ENCODE measurements at regions not wholly inside any gene's neighbourhood (a gene's known extent, or its start where the extent isn't known, plus 50 kb on each side); places are given as distances from the start of the nearest gene placed in this dataset.
"Not testable (repeated sequence)": the region's sequence is repeated elsewhere in the genome, so short reads cannot be mapped to it uniquely, and the experiment has no call there.

- H3K4me1 ChIP-seq (ENCODE audit: control insufficient read depth, insufficient read depth, low read length) = no peaks in the 10 kb centered on the region
- no peak overlapping the region for H3K9ac ChIP-seq (ENCODE audit: low read length in 2 of 2)
- no peaks in the 10 kb centered on the region for H3K9me3 ChIP-seq (ENCODE audit: control insufficient read depth in 2 of 2, low read length in 2 of 2)
- H3K4me3 ChIP-seq (ENCODE audit: low read length in 2 of 2) = no peak overlapping the region
- H3K27ac ChIP-seq (ENCODE audit: low read length) = no peak overlapping the region
- no peaks in the 10 kb centered on the region for H3K27me3 ChIP-seq (ENCODE audit: control insufficient read depth in 1 of 2, insufficient read depth in 2 of 2, low read length in 2 of 2)
- H3K36me3 ChIP-seq (ENCODE audit: control insufficient read depth in 2 of 2, insufficient read depth in 2 of 2, low read length in 2 of 2) = no peaks in the 10 kb centered on the region
Observed at GRCh38 chr10:81722399-81722798, 152.6 kb upstream of the NRG3 start.

- no peaks in the 10 kb centered on the region for H3K9me3 ChIP-seq (ENCODE audit: control insufficient read depth in 2 of 2, low read length in 2 of 2)
- H3K9ac ChIP-seq (ENCODE audit: low read length in 2 of 2) = no peak overlapping the region
- H3K27me3 ChIP-seq (ENCODE audit: control insufficient read depth in 1 of 2, insufficient read depth in 2 of 2, low read length in 2 of 2) = no peaks in the 10 kb centered on the region
- H3K4me1 ChIP-seq (ENCODE audit: control insufficient read depth, insufficient read depth, low read length) = no peaks in the 10 kb centered on the region
- H3K27ac ChIP-seq (ENCODE audit: low read length) = no peak overlapping the region
- no peak overlapping the region for H3K4me3 ChIP-seq (ENCODE audit: low read length in 2 of 2)
- no peaks in the 10 kb centered on the region for H3K36me3 ChIP-seq (ENCODE audit: control insufficient read depth in 2 of 2, insufficient read depth in 2 of 2, low read length in 2 of 2)
Observed at GRCh38 chr10:81724431-81724830, 150.6 kb upstream of the NRG3 start.

- no peaks in the 10 kb centered on the region for H3K36me3 ChIP-seq (ENCODE audit: control insufficient read depth in 2 of 2, insufficient read depth in 2 of 2, low read length in 2 of 2)
- no peak overlapping the region for H3K4me3 ChIP-seq (ENCODE audit: low read length in 2 of 2)
- H3K9me3 ChIP-seq (ENCODE audit: control insufficient read depth in 2 of 2, low read length in 2 of 2) = no peaks in the 10 kb centered on the region
Observed at GRCh38 chr10:81725851-81726250, 149.1 kb upstream of the NRG3 start.

GRCh38 chr10:81728692-81729091, 146.3 kb upstream of the NRG3 start:
- Histone ChIP-seq H3K27ac (ENCODE audit: low read length) (no peak overlapping the region), H3K27me3 (ENCODE audit: control insufficient read depth in 1 of 2, insufficient read depth in 2 of 2, low read length in 2 of 2) (no peaks in the 10 kb centered on the region), H3K9me3 (ENCODE audit: control insufficient read depth in 2 of 2, low read length in 2 of 2) (no peaks in the 10 kb centered on the region), H3K4me3 (ENCODE audit: low read length in 2 of 2) (no peak overlapping the region), H3K4me1 (ENCODE audit: control insufficient read depth, insufficient read depth, low read length) (no peaks in the 10 kb centered on the region), H3K9ac (ENCODE audit: low read length in 2 of 2) (no peak overlapping the region), H3K36me3 (ENCODE audit: control insufficient read depth in 2 of 2, insufficient read depth in 2 of 2, low read length in 2 of 2) (no peaks in the 10 kb centered on the region)

More at GRCh38 chr10:81725851-81726250, 149.1 kb upstream of the NRG3 start:
- Histone ChIP-seq H3K4me1 (ENCODE audit: control insufficient read depth, insufficient read depth, low read length) (no peaks in the 10 kb centered on the region), H3K9ac (ENCODE audit: low read length in 2 of 2) (no peak overlapping the region), H3K27me3 (ENCODE audit: control insufficient read depth in 1 of 2, insufficient read depth in 2 of 2, low read length in 2 of 2) (no peaks in the 10 kb centered on the region), H3K27ac (ENCODE audit: low read length) (no peak overlapping the region)

GRCh38 chr10:81730891-81731290, 144.1 kb upstream of the NRG3 start:
- no peaks in the 10 kb centered on the region for H3K4me1 ChIP-seq (ENCODE audit: control insufficient read depth, insufficient read depth, low read length)
- no peaks in the 10 kb centered on the region for H3K27me3 ChIP-seq (ENCODE audit: control insufficient read depth in 1 of 2, insufficient read depth in 2 of 2, low read length in 2 of 2)
- no peak overlapping the region for H3K9ac ChIP-seq (ENCODE audit: low read length in 2 of 2)
- no peaks in the 10 kb centered on the region for H3K36me3 ChIP-seq (ENCODE audit: control insufficient read depth in 2 of 2, insufficient read depth in 2 of 2, low read length in 2 of 2)
- no peaks in the 10 kb centered on the region for H3K9me3 ChIP-seq (ENCODE audit: control insufficient read depth in 2 of 2, low read length in 2 of 2)
- no peak overlapping the region for H3K27ac ChIP-seq (ENCODE audit: low read length)
- H3K4me3 ChIP-seq (ENCODE audit: low read length in 2 of 2) = no peak overlapping the region

- Histone ChIP-seq H3K9me3 (ENCODE audit: control insufficient read depth in 2 of 2, low read length in 2 of 2) (no peaks in the 10 kb centered on the region), H3K36me3 (ENCODE audit: control insufficient read depth in 2 of 2, insufficient read depth in 2 of 2, low read length in 2 of 2) (no peaks in the 10 kb centered on the region), H3K9ac (ENCODE audit: low read length in 2 of 2) (no peak overlapping the region), H3K4me1 (ENCODE audit: control insufficient read depth, insufficient read depth, low read length) (no peaks in the 10 kb centered on the region), H3K27me3 (ENCODE audit: control insufficient read depth in 1 of 2, insufficient read depth in 2 of 2, low read length in 2 of 2) (no peaks in the 10 kb centered on the region), H3K27ac (ENCODE audit: low read length) (no peak overlapping the region), H3K4me3 (ENCODE audit: low read length in 2 of 2) (no peak overlapping the region)
Observed at GRCh38 chr10:81733542-81733941, 141.5 kb upstream of the NRG3 start.

- not testable (repeated sequence) for H3K27me3 ChIP-seq (ENCODE audit: control insufficient read depth in 1 of 2, insufficient read depth in 2 of 2, low read length in 2 of 2); H3K4me3 ChIP-seq (ENCODE audit: low read length in 2 of 2); H3K9ac ChIP-seq (ENCODE audit: low read length in 2 of 2); H3K27ac ChIP-seq (ENCODE audit: low read length); H3K9me3 ChIP-seq (ENCODE audit: control insufficient read depth in 2 of 2, low read length in 2 of 2); H3K36me3 ChIP-seq (ENCODE audit: control insufficient read depth in 2 of 2, insufficient read depth in 2 of 2, low read length in 2 of 2); H3K4me1 ChIP-seq (ENCODE audit: control insufficient read depth, insufficient read depth, low read length)
Observed at GRCh38 chr10:81735167-81735566, 139.8 kb upstream of the NRG3 start.

GRCh38 chr10:81759111-81759510, 115.9 kb upstream of the NRG3 start:
- Histone ChIP-seq H3K9ac (ENCODE audit: low read length in 2 of 2) (no peak overlapping the region), H3K9me3 (ENCODE audit: control insufficient read depth in 2 of 2, low read length in 2 of 2) (peaks cover 0 to 2% of the 10 kb centered on the region in 2 donors), H3K27ac (ENCODE audit: low read length) (no peak overlapping the region), H3K27me3 (ENCODE audit: control insufficient read depth in 1 of 2, insufficient read depth in 2 of 2, low read length in 2 of 2) (no peaks in the 10 kb centered on the region), H3K4me3 (ENCODE audit: low read length in 2 of 2) (no peak overlapping the region), H3K36me3 (ENCODE audit: control insufficient read depth in 2 of 2, insufficient read depth in 2 of 2, low read length in 2 of 2) (no peaks in the 10 kb centered on the region), H3K4me1 (ENCODE audit: control insufficient read depth, insufficient read depth, low read length) (no peaks in the 10 kb centered on the region)

GRCh38 chr10:81784111-81784597, 90.8 kb upstream of the NRG3 start:
- Histone ChIP-seq H3K4me1 (ENCODE audit: control insufficient read depth, insufficient read depth, low read length) (no peaks in the 10 kb centered on the region), H3K9ac (ENCODE audit: low read length in 2 of 2) (no peak overlapping the region), H3K36me3 (ENCODE audit: control insufficient read depth in 2 of 2, insufficient read depth in 2 of 2, low read length in 2 of 2) (no peaks in the 10 kb centered on the region), H3K27ac (ENCODE audit: low read length) (no peak overlapping the region), H3K9me3 (ENCODE audit: control insufficient read depth in 2 of 2, low read length in 2 of 2) (peaks cover 2 to 5% of the 10 kb centered on the region in 2 donors), H3K4me3 (ENCODE audit: low read length in 2 of 2) (no peak overlapping the region), H3K27me3 (ENCODE audit: control insufficient read depth in 1 of 2, insufficient read depth in 2 of 2, low read length in 2 of 2) (no peaks in the 10 kb centered on the region)

GRCh38 chr10:81792729-81793128, 82.3 kb upstream of the NRG3 start:
- Histone ChIP-seq H3K9me3 (ENCODE audit: control insufficient read depth in 2 of 2, low read length in 2 of 2) (peaks cover 0 to 2% of the 10 kb centered on the region in 2 donors), H3K27me3 (ENCODE audit: control insufficient read depth in 1 of 2, insufficient read depth in 2 of 2, low read length in 2 of 2) (no peaks in the 10 kb centered on the region), H3K4me1 (ENCODE audit: control insufficient read depth, insufficient read depth, low read length) (no peaks in the 10 kb centered on the region), H3K36me3 (ENCODE audit: control insufficient read depth in 2 of 2, insufficient read depth in 2 of 2, low read length in 2 of 2) (no peaks in the 10 kb centered on the region), H3K27ac (ENCODE audit: low read length) (no peak overlapping the region), H3K4me3 (ENCODE audit: low read length in 2 of 2) (no peak overlapping the region), H3K9ac (ENCODE audit: low read length in 2 of 2) (no peak overlapping the region)

- Histone ChIP-seq H3K4me1 (ENCODE audit: control insufficient read depth, insufficient read depth, low read length) (no peaks in the 10 kb centered on the region), H3K4me3 (ENCODE audit: low read length in 2 of 2) (no peak overlapping the region), H3K36me3 (ENCODE audit: control insufficient read depth in 2 of 2, insufficient read depth in 2 of 2, low read length in 2 of 2) (no peaks in the 10 kb centered on the region), H3K27ac (ENCODE audit: low read length) (no peak overlapping the region), H3K27me3 (ENCODE audit: control insufficient read depth in 1 of 2, insufficient read depth in 2 of 2, low read length in 2 of 2) (no peaks in the 10 kb centered on the region), H3K9me3 (ENCODE audit: control insufficient read depth in 2 of 2, low read length in 2 of 2) (peaks cover 0 to 4% of the 10 kb centered on the region in 2 donors), H3K9ac (ENCODE audit: low read length in 2 of 2) (no peak overlapping the region)
Observed at GRCh38 chr10:81806842-81807241, 68.2 kb upstream of the NRG3 start.

Data from stomach smooth muscle (tissue), 2 donors.